ENCODE measurements at regions not wholly inside any gene's neighbourhood (a gene's known extent, or its start where the extent isn't known, plus 50 kb on each side); places are given as distances from the start of the nearest gene placed in this dataset.

GRCh38 chr9:7996558-7996957 is 197.0 kb upstream of the DMAC1 start:
- H2AFZ ChIP-seq (ENCODE audit: low read length): no peak overlapping the region
- POLR2A ChIA-PET: no interaction called here
- no peaks in the 10 kb centered on the region for H4K20me1 ChIP-seq (ENCODE audit: insufficient read depth, low read length)
- no peak for ATAC-seq
- no peak overlapping the region for H3K4me2 ChIP-seq (ENCODE audit: low read depth, low read length)
- H3K9ac ChIP-seq (ENCODE audit: insufficient read depth, low read depth, low read length): no peak overlapping the region
- CTCF ChIA-PET (ENCODE audit: low intra/inter-chr PET ratio, low total read pairs): no interaction called here
- BruUV-seq (replicated peaks): no TSS peak
- no peak for DNase-seq (ENCODE audit: low spot score)
- H3K9me3 ChIP-seq (ENCODE audit: low read length): peaks cover 53% of the 10 kb centered on the region
- H3K4me3 ChIP-seq (replicated peaks in 1 of 3; ENCODE audit: insufficient read depth in 1 of 3, low read depth in 2 of 3, low read length in 3 of 3): no peak overlapping the region
- 14% methylated on average over 1 of the region's 1 CpG for WGBS (ENCODE audit: low lambda C conversion rate)
- H3K36me3 ChIP-seq (replicated peaks in 1 of 2; ENCODE audit: control insufficient read depth in 1 of 2, insufficient read depth in 2 of 2, low read length in 2 of 2): no peaks in the 10 kb centered on the region
- H3K4me1 ChIP-seq (ENCODE audit: insufficient read depth, low read length): no peaks in the 10 kb centered on the region
- H3K27ac ChIP-seq (ENCODE audit: extremely low read length, insufficient read depth, low read length): no peak overlapping the region
- intact Hi-C loops (cut with micrococcal nuclease; ENCODE audit: unreplicated experiment) (no loop called here), in situ Hi-C loops (cut with HindIII; ENCODE audit: extremely low pct_ligation_motif_present, low pct_unique_long_range_greater_than_20kb) (no loop called here)
- H3K27me3 ChIP-seq (ENCODE audit: control insufficient read depth in 1 of 2, insufficient read depth in 2 of 2, low read length in 2 of 2): no peaks in the 10 kb centered on the region
- no peak for FAIRE-seq
- TF ChIP-seq, protein P1, sequence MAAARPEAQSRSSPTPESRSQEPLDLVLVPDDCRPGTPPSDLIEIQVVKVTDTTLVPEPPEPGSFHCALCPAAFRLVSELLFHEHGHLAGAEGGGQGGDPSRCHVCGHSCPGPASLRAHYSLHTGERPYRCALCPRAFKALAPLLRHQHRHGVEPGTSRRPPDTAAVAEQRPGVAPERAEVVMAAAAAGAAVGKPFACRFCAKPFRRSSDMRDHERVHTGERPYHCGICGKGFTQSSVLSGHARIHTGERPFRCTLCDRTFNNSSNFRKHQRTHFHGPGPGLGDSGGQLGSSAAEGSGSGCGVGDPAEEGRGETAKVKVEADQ (CRISPR knock-in tag; IDR thresholded peaks at IDR 0.05; ENCODE audit: borderline replicate concordance): no peak
- TF ChIP-seq ELF4 (CRISPR knock-in tag; IDR thresholded peaks at IDR 0.05; ENCODE audit: borderline replicate concordance) (no peak), SIX1 (CRISPR knock-in tag; IDR thresholded peaks at IDR 0.05; ENCODE audit: borderline replicate concordance) (no peak), ZNF660 (CRISPR knock-in tag; IDR thresholded peaks at IDR 0.05; ENCODE audit: borderline replicate concordance, low read depth) (no peak), TBL1XR1 (IDR thresholded peaks at IDR 0.05; ENCODE audit: borderline replicate concordance, low read length, partially characterized antibody) (no peak), MTF2 (CRISPR knock-in tag; IDR thresholded peaks at IDR 0.05; ENCODE audit: borderline replicate concordance) (no peak), TFAP4 (IDR thresholded peaks at IDR 0.05; ENCODE audit: borderline replicate concordance, low read depth) (no peak), SRSF1 (optimal IDR thresholded peaks at IDR 0.05; ENCODE audit: low read depth, low read length) (no peak)
- TF ChIP-seq, protein P2, sequence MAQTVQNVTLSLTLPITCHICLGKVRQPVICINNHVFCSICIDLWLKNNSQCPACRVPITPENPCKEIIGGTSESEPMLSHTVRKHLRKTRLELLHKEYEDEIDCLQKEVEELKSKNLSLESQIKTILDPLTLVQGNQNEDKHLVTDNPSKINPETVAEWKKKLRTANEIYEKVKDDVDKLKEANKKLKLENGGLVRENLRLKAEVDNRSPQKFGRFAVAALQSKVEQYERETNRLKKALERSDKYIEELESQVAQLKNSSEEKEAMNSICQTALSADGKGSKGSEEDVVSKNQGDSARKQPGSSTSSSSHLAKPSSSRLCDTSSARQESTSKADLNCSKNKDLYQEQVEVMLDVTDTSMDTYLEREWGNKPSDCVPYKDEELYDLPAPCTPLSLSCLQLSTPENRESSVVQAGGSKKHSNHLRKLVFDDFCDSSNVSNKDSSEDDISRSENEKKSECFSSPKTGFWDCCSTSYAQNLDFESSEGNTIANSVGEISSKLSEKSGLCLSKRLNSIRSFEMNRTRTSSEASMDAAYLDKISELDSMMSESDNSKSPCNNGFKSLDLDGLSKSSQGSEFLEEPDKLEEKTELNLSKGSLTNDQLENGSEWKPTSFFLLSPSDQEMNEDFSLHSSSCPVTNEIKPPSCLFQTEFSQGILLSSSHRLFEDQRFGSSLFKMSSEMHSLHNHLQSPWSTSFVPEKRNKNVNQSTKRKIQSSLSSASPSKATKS (CRISPR knock-in tag; IDR thresholded peaks at IDR 0.05): no peak
- H3K79me2 ChIP-seq (ENCODE audit: insufficient read depth, low read length): no peaks in the 10 kb centered on the region
